ENCODE measurements at regions not wholly inside any gene's neighbourhood (a gene's known extent, or its start where the extent isn't known, plus 50 kb on each side); places are given as distances from the start of the nearest gene placed in this dataset.
"Not testable (repeated sequence)": the region's sequence is repeated elsewhere in the genome, so short reads cannot be mapped to it uniquely, and the experiment has no call there.

GRCh38 chr12:31222620-31223222 is 103.2 kb downstream of the SINHCAF start:
- ChIA-PET CTCF (interaction anchor here (0.6 to 4.0 kb wide), 2 partner anchors 16 to 49 kb away, joined by 3 to 13 read pairs; no protein-coding TSS in a partner anchor), POLR2A (no interaction called here)
- Histone ChIP-seq H3K79me2 (ENCODE audit: insufficient read depth) (no peaks in the 10 kb centered on the region), H3K4me3 (ENCODE audit: low read depth in 2 of 2, low read length in 1 of 2) (no peak overlapping the region), H4K20me1 (ENCODE audit: insufficient read depth) (no peaks in the 10 kb centered on the region), H3K36me3 (replicated peaks in 1 of 2; ENCODE audit: control insufficient read depth in 1 of 2, insufficient read depth in 2 of 2, low read length in 1 of 2) (no peaks in the 10 kb centered on the region), H2AFZ (ENCODE audit: low read depth) (no peak overlapping the region), H3F3A (replicated peaks; ENCODE audit: insufficient read depth) (no peaks in the 10 kb centered on the region), H3K9ac (no peak overlapping the region), H3K27me3 (ENCODE audit: insufficient read depth) (no peaks in the 10 kb centered on the region), H3K9me3 (no peaks in the 10 kb centered on the region), H3K27ac (ENCODE audit: low read depth in 2 of 2, low read length in 1 of 2) (no peak overlapping the region; a peak in 1 of 4 replicates), H3K4me2 (no peak overlapping the region), H3K4me1 (ENCODE audit: control insufficient read depth in 1 of 2, insufficient read depth in 2 of 2, low read depth in 1 of 2, low read length in 1 of 2) (peaks cover 0 to 57% of the 10 kb centered on the region in 2 experiments; a peak in 2 of 4 replicates), H3K9me2 (no peaks in the 10 kb centered on the region)
- DNase-seq, result no peak
- 62% methylated on average over 7 of the region's 8 CpGs for WGBS (ENCODE audit: low lambda C conversion rate)
- TF ChIP-seq RFX5 (IDR thresholded peaks at IDR 0.05; ENCODE audit: low read length) (no peak), TAF1 (IDR thresholded peaks at IDR 0.05; ENCODE audit: borderline replicate concordance, low read depth, low read length) (no peak), SIN3A (IDR thresholded peaks at IDR 0.05; ENCODE audit: borderline replicate concordance, low read depth, low read length) (no peak), ZBTB33 (IDR thresholded peaks at IDR 0.05; ENCODE audit: borderline replicate concordance, low read depth) (no peak)

DNA sequence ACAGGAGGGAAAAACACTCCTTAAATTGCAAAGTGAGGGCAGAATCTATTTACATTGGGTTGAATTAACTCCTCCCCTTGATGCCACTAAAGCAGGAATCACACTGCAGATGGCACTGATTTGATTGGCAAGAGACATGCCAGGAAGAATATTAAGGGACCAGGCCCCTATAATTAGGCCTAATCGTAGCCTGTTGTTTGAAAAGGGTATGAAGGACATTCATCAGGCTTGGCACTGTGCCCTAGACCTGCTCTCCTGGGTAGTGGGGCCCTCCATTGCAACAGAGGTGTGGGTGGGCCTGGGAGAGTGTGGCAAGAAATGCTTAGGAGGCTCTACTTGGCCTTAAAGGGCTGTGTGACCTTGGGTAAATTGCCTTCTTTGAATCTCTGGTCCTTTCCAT is 102.3 kb downstream of the SINHCAF start:
- H3K27me3 ChIP-seq (ENCODE audit: insufficient read depth); H2AFZ ChIP-seq (ENCODE audit: low read depth); H3K9me3 ChIP-seq; H3K4me2 ChIP-seq; H3K9ac ChIP-seq; H3K4me3 ChIP-seq (ENCODE audit: low read depth in 2 of 2, low read length in 1 of 2); H3K36me3 ChIP-seq (replicated peaks in 1 of 2; ENCODE audit: control insufficient read depth in 1 of 2, insufficient read depth in 2 of 2, low read length in 1 of 2); H3F3A ChIP-seq (replicated peaks; ENCODE audit: insufficient read depth); H4K20me1 ChIP-seq (ENCODE audit: insufficient read depth); POLR2A ChIA-PET; H3K79me2 ChIP-seq (ENCODE audit: insufficient read depth); H3K9me2 ChIP-seq: not testable (repeated sequence)
- H3K27ac ChIP-seq (ENCODE audit: low read depth in 2 of 2, low read length in 1 of 2), result peak overlapping the region in 1 of 2 experiments; percentile 50; a peak in 1 of 4 replicates
- H3K4me1 ChIP-seq (ENCODE audit: control insufficient read depth in 1 of 2, insufficient read depth in 2 of 2, low read depth in 1 of 2, low read length in 1 of 2), result peaks cover 0 to 57% of the 10 kb centered on the region in 2 experiments; a peak in 2 of 4 replicates
- 17% methylated on average over 1 of the region's 1 CpG for WGBS (ENCODE audit: low lambda C conversion rate)
- DNase-seq, result peak; percentile 46
- TF ChIP-seq CHD2 (IDR thresholded peaks at IDR 0.05; ENCODE audit: low read length, partially characterized antibody) (peak; percentile 59), FOXJ3 (CRISPR knock-in tag; IDR thresholded peaks at IDR 0.05) (0 out of 2 replicates have a peak, but pooled peaks have one; percentile 47), GATA2 (CRISPR knock-in tag; IDR thresholded peaks at IDR 0.05) (peak; percentile 40), RCOR1 (IDR thresholded peaks at IDR 0.05; ENCODE audit: low read length) (peak; percentile 80; the same call in 1 of the 2 replicates), EP300 (IDR thresholded peaks at IDR 0.05; ENCODE audit: borderline replicate concordance in 1 of 2, low read depth in 1 of 2, low read length in 1 of 2) (peak in 1 of 2 experiments; percentile 80; a peak in 2 of 4 replicates)
- CTCF ChIA-PET, result interaction anchor here (1.7 to 4.0 kb wide), 2 partner anchors 11 to 48 kb away, joined by 6 to 13 read pairs; no protein-coding TSS in a partner anchor
